ENCODE measurements at regions not wholly inside any gene's neighbourhood (a gene's known extent, or its start where the extent isn't known, plus 50 kb on each side); places are given as distances from the start of the nearest gene placed in this dataset.

DNA sequence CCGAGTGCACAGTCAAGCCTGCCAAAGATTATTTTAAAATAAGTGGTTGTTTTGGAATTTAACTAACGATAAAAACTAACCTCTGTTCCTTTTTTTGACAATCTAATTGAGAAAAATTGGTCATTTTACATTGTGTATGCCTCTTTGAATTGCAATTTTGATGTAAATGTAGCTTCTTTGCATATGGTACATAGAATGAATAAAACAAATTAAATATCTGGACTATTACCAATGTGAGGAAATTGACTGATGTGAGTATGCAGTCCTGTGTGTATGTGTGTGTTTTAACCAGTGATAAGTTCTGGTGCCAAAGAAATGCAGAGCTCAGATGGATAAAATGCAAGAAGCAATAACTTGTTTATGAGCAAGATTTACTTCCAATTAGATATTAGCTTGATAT, 281.3 kb upstream of the ZP4 start:
- POLR2A ChIA-PET, result no interaction called here
- H3K4me3 ChIP-seq (ENCODE audit: low read depth, low read length), result no peak overlapping the region
- TF ChIP-seq ZBTB8A (tag by site-specific recombination; IDR thresholded peaks at IDR 0.05) (no peak), ZBTB1 (tag by site-specific recombination; IDR thresholded peaks at IDR 0.05) (no peak), ZNF157 (tag by site-specific recombination; IDR thresholded peaks at IDR 0.05) (no peak), TRIM28 (IDR thresholded peaks at IDR 0.05; ENCODE audit: borderline replicate concordance, low read length) (no peak), ZFHX2 (tag by site-specific recombination; conservative IDR thresholded peaks at IDR 0.05) (no peak), SCRT1 (tag by site-specific recombination; IDR thresholded peaks at IDR 0.05; ENCODE audit: borderline replicate concordance) (no peak), ZNF398 (tag by site-specific recombination; IDR thresholded peaks at IDR 0.05) (no peak), ZNF223 (tag by site-specific recombination; IDR thresholded peaks at IDR 0.05) (no peak), MYNN (tag by site-specific recombination; IDR thresholded peaks at IDR 0.05; ENCODE audit: borderline replicate concordance) (no peak), ZNF660 (tag by site-specific recombination; IDR thresholded peaks at IDR 0.05) (no peak), PRDM10 (tag by site-specific recombination; IDR thresholded peaks at IDR 0.05) (no peak)
- TF ChIP-seq, protein P1, sequence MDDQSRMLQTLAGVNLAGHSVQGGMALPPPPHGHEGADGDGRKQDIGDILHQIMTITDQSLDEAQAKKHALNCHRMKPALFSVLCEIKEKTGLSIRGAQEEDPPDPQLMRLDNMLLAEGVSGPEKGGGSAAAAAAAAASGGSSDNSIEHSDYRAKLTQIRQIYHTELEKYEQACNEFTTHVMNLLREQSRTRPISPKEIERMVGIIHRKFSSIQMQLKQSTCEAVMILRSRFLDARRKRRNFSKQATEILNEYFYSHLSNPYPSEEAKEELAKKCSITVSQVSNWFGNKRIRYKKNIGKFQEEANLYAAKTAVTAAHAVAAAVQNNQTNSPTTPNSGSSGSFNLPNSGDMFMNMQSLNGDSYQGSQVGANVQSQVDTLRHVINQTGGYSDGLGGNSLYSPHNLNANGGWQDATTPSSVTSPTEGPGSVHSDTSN (CRISPR knock-in tag; IDR thresholded peaks at IDR 0.05), result no peak
- TF ChIP-seq, protein P2, sequence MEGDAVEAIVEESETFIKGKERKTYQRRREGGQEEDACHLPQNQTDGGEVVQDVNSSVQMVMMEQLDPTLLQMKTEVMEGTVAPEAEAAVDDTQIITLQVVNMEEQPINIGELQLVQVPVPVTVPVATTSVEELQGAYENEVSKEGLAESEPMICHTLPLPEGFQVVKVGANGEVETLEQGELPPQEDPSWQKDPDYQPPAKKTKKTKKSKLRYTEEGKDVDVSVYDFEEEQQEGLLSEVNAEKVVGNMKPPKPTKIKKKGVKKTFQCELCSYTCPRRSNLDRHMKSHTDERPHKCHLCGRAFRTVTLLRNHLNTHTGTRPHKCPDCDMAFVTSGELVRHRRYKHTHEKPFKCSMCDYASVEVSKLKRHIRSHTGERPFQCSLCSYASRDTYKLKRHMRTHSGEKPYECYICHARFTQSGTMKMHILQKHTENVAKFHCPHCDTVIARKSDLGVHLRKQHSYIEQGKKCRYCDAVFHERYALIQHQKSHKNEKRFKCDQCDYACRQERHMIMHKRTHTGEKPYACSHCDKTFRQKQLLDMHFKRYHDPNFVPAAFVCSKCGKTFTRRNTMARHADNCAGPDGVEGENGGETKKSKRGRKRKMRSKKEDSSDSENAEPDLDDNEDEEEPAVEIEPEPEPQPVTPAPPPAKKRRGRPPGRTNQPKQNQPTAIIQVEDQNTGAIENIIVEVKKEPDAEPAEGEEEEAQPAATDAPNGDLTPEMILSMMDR (tag by site-specific recombination; IDR thresholded peaks at IDR 0.05), result no peak
- TF ChIP-seq, protein P3, sequence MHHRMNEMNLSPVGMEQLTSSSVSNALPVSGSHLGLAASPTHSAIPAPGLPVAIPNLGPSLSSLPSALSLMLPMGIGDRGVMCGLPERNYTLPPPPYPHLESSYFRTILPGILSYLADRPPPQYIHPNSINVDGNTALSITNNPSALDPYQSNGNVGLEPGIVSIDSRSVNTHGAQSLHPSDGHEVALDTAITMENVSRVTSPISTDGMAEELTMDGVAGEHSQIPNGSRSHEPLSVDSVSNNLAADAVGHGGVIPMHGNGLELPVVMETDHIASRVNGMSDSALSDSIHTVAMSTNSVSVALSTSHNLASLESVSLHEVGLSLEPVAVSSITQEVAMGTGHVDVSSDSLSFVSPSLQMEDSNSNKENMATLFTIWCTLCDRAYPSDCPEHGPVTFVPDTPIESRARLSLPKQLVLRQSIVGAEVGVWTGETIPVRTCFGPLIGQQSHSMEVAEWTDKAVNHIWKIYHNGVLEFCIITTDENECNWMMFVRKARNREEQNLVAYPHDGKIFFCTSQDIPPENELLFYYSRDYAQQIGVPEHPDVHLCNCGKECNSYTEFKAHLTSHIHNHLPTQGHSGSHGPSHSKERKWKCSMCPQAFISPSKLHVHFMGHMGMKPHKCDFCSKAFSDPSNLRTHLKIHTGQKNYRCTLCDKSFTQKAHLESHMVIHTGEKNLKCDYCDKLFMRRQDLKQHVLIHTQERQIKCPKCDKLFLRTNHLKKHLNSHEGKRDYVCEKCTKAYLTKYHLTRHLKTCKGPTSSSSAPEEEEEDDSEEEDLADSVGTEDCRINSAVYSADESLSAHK (tag by site-specific recombination; IDR thresholded peaks at IDR 0.05), result no peak
- TF ChIP-seq, protein P4, sequence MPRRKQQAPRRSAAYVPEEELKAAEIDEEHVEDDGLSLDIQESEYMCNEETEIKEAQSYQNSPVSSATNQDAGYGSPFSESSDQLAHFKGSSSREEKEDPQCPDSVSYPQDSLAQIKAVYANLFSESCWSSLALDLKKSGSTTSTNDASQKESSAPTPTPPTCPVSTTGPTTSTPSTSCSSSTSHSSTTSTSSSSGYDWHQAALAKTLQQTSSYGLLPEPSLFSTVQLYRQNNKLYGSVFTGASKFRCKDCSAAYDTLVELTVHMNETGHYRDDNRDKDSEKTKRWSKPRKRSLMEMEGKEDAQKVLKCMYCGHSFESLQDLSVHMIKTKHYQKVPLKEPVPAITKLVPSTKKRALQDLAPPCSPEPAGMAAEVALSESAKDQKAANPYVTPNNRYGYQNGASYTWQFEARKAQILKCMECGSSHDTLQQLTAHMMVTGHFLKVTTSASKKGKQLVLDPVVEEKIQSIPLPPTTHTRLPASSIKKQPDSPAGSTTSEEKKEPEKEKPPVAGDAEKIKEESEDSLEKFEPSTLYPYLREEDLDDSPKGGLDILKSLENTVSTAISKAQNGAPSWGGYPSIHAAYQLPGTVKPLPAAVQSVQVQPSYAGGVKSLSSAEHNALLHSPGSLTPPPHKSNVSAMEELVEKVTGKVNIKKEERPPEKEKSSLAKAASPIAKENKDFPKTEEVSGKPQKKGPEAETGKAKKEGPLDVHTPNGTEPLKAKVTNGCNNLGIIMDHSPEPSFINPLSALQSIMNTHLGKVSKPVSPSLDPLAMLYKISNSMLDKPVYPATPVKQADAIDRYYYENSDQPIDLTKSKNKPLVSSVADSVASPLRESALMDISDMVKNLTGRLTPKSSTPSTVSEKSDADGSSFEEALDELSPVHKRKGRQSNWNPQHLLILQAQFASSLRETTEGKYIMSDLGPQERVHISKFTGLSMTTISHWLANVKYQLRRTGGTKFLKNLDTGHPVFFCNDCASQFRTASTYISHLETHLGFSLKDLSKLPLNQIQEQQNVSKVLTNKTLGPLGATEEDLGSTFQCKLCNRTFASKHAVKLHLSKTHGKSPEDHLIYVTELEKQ (tag by site-specific recombination; IDR thresholded peaks at IDR 0.05; ENCODE audit: borderline replicate concordance), result no peak
- no peaks in the 10 kb centered on the region for H3K9me3 ChIP-seq (ENCODE audit: control insufficient read depth, insufficient read depth, low read depth, low read length)
- no peaks in the 10 kb centered on the region for H3K4me1 ChIP-seq (ENCODE audit: control insufficient read depth, insufficient read depth, low read length)
- no peak overlapping the region for H3K27ac ChIP-seq (ENCODE audit: extremely low read depth, low read depth, low read length)
- CTCF ChIA-PET, result interaction anchor here (1.1 to 1.5 kb wide), 2 partner anchors 66 to 308 kb away, joined by 5 to 8 read pairs; no protein-coding TSS in a partner anchor
- H3K36me3 ChIP-seq (ENCODE audit: control insufficient read depth in 2 of 2, insufficient read depth in 1 of 2, low read length in 2 of 2), result no peaks in the 10 kb centered on the region
